GM18499 (cell line): ENCODE measurements at regions not wholly inside any gene's neighbourhood (a gene's known extent, or its start where the extent isn't known, plus 50 kb on each side); places are given as distances from the start of the nearest gene placed in this dataset.

Experiments
- ATAC-seq: cut with Tn5 transposase; IDR thresholded peaks from one replicate; pipeline ENCODE4 v1.9.1; 2021; ENCODE audit warnings: moderate number of reproducible peaks; ENCODE audit not compliant: insufficient read depth, unreplicated experiment

GRCh38 chr10:129111922-129112321 lies 355.1 kb upstream of the MGMT start:
- no peak for ATAC-seq

- no peak for ATAC-seq
Observed at GRCh38 chr10:129114588-129114987, 352.5 kb upstream of the MGMT start.

- no peak for ATAC-seq
Observed at GRCh38 chr10:129116371-129116770, 350.7 kb upstream of the MGMT start.

- ATAC-seq: no peak
Observed at GRCh38 chr10:129120441-129120840, 346.6 kb upstream of the MGMT start.

GRCh38 chr10:129122846-129123245 lies 344.2 kb upstream of the MGMT start:
- ATAC-seq: no peak

GRCh38 chr10:129123428-129123827 lies 343.6 kb upstream of the MGMT start:
- ATAC-seq: no peak

GRCh38 chr10:129126982-129127381 lies 340.1 kb upstream of the MGMT start:
- ATAC-seq: no peak

- no peak for ATAC-seq
Observed at GRCh38 chr10:129131457-129132132, 335.4 kb upstream of the MGMT start.

- ATAC-seq: no peak
Observed at GRCh38 chr10:129133856-129134255, 333.2 kb upstream of the MGMT start.

GRCh38 chr10:129134371-129134770 lies 332.7 kb upstream of the MGMT start:
- no peak for ATAC-seq

- no peak for ATAC-seq
Observed at GRCh38 chr10:129135624-129136023, 331.4 kb upstream of the MGMT start.

- no peak for ATAC-seq
Observed at GRCh38 chr10:129136074-129136473, 331.0 kb upstream of the MGMT start.

- ATAC-seq: no peak
Observed at GRCh38 chr10:129136951-129137350, 330.1 kb upstream of the MGMT start.

- ATAC-seq: no peak
Observed at GRCh38 chr10:129140921-129141885, 325.8 kb upstream of the MGMT start.

GRCh38 chr10:129151281-129151680 lies 315.8 kb upstream of the MGMT start:
- ATAC-seq: no peak

GRCh38 chr10:129156406-129156805 lies 310.6 kb upstream of the MGMT start:
- no peak for ATAC-seq

- ATAC-seq: no peak
Observed at GRCh38 chr10:129157185-129157584, 309.9 kb upstream of the MGMT start.

- no peak for ATAC-seq
Observed at GRCh38 chr10:129161150-129161549, 305.9 kb upstream of the MGMT start.

GRCh38 chr10:129163531-129163930 lies 303.5 kb upstream of the MGMT start:
- no peak for ATAC-seq

GRCh38 chr10:129165076-129165720 lies 301.8 kb upstream of the MGMT start:
- ATAC-seq: no peak

GRCh38 chr10:129165770-129166169 lies 301.3 kb upstream of the MGMT start:
- no peak for ATAC-seq
